ENCODE measurements at regions not wholly inside any gene's neighbourhood (a gene's known extent, or its start where the extent isn't known, plus 50 kb on each side); places are given as distances from the start of the nearest gene placed in this dataset.

DNA sequence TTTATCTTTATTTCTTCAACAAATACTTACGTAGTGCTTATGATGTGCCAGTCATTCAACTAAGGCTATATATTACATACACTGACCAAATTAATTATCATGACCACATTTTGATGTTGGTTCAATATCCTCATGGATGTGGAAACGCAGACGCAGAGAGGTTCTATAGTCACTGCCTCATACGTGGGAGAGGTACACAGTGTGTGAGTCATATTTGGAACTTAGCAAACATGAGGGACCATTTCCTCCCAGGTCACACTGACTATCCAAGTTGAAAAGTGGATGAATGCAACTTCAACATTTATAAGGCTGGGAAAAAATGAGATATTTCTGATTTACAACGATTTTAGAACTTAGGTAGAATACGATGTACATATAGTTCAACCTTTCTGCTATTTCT is 113.6 kb downstream of the PRLHR start:
- no peak overlapping the region for H3K4me3 ChIP-seq (ENCODE audit: low read length)
- no peaks in the 10 kb centered on the region for H3K9me3 ChIP-seq (ENCODE audit: low read length)
- H3K27ac ChIP-seq (ENCODE audit: low read length) = no peak overlapping the region
- no peaks in the 10 kb centered on the region for H3K79me2 ChIP-seq (ENCODE audit: low read length)
- intact Hi-C loops (cut with micrococcal nuclease) = no loop called here
- H3K27me3 ChIP-seq (ENCODE audit: low read length) = no peaks in the 10 kb centered on the region
- ATAC-seq (no peak), DNase-seq (peak; percentile 51)
- no peak overlapping the region for H3K4me2 ChIP-seq (ENCODE audit: low read length)
- no peaks in the 10 kb centered on the region for H3F3A ChIP-seq (ENCODE audit: low read length, unreplicated experiment)
- BruUV-seq (replicated peaks) = no TSS peak
- ChIA-PET CTCF (no interaction called here), POLR2A (ENCODE audit: unreplicated experiment) (no interaction called here)
- TF ChIP-seq, protein P1, sequence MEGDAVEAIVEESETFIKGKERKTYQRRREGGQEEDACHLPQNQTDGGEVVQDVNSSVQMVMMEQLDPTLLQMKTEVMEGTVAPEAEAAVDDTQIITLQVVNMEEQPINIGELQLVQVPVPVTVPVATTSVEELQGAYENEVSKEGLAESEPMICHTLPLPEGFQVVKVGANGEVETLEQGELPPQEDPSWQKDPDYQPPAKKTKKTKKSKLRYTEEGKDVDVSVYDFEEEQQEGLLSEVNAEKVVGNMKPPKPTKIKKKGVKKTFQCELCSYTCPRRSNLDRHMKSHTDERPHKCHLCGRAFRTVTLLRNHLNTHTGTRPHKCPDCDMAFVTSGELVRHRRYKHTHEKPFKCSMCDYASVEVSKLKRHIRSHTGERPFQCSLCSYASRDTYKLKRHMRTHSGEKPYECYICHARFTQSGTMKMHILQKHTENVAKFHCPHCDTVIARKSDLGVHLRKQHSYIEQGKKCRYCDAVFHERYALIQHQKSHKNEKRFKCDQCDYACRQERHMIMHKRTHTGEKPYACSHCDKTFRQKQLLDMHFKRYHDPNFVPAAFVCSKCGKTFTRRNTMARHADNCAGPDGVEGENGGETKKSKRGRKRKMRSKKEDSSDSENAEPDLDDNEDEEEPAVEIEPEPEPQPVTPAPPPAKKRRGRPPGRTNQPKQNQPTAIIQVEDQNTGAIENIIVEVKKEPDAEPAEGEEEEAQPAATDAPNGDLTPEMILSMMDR (conservative IDR thresholded peaks at IDR 0.05; ENCODE audit: low read depth, low read length) = no peak
- TF ChIP-seq EZH2 (IDR thresholded peaks at IDR 0.05; ENCODE audit: low read length, unreplicated experiment) = no peak
- no peak for TF ChIP-seq EZH2phosphoT487 (IDR thresholded peaks at IDR 0.05; ENCODE audit: borderline replicate concordance, low read length)
- H2AFZ ChIP-seq (ENCODE audit: low read length) = no peak overlapping the region
- no peaks in the 10 kb centered on the region for H3K36me3 ChIP-seq (ENCODE audit: low read depth, low read length)
- H4K20me1 ChIP-seq (ENCODE audit: low read length) = no peaks in the 10 kb centered on the region
- no peaks in the 10 kb centered on the region for H3K9me2 ChIP-seq (replicated peaks; ENCODE audit: low read length)
- H3K9ac ChIP-seq (ENCODE audit: low read length) = no peak overlapping the region
- H3K4me1 ChIP-seq (ENCODE audit: insufficient read depth, low read length) = no peaks in the 10 kb centered on the region

- CTCF ChIA-PET = no interaction called here
- TF ChIP-seq EZH2phosphoT487 (IDR thresholded peaks at IDR 0.05; ENCODE audit: borderline replicate concordance, low read length) = no peak
- TF ChIP-seq, protein P1 (conservative IDR thresholded peaks at IDR 0.05; ENCODE audit: low read depth, low read length) = no peak
- TF ChIP-seq EZH2 (IDR thresholded peaks at IDR 0.05; ENCODE audit: low read length, unreplicated experiment) = no peak
Measured at GRCh38 chr10:118475214-118475613, 120.2 kb downstream of the PRLHR start.

GRCh38 chr10:118474111-118474510 is 121.3 kb downstream of the PRLHR start:
- TF ChIP-seq, protein P1 (conservative IDR thresholded peaks at IDR 0.05; ENCODE audit: low read depth, low read length) = no peak
- no peak for TF ChIP-seq EZH2phosphoT487 (IDR thresholded peaks at IDR 0.05; ENCODE audit: borderline replicate concordance, low read length)
- TF ChIP-seq EZH2 (IDR thresholded peaks at IDR 0.05; ENCODE audit: low read length, unreplicated experiment) = no peak
- H4K20me1 ChIP-seq (ENCODE audit: low read length) = no peaks in the 10 kb centered on the region
- ATAC-seq (no peak), DNase-seq (no peak)
- no peaks in the 10 kb centered on the region for H3K79me2 ChIP-seq (ENCODE audit: low read length)
- no peaks in the 10 kb centered on the region for H3F3A ChIP-seq (ENCODE audit: low read length, unreplicated experiment)
- H3K36me3 ChIP-seq (ENCODE audit: low read depth, low read length) = no peaks in the 10 kb centered on the region
- H2AFZ ChIP-seq (ENCODE audit: low read length) = no peak overlapping the region
- no peak overlapping the region for H3K9ac ChIP-seq (ENCODE audit: low read length)
- no peaks in the 10 kb centered on the region for H3K4me1 ChIP-seq (ENCODE audit: insufficient read depth, low read length)
- ChIA-PET POLR2A (ENCODE audit: unreplicated experiment) (no interaction called here), CTCF (no interaction called here)
- peaks cover 45% of the 10 kb centered on the region for H3K27me3 ChIP-seq (ENCODE audit: low read length)
- H3K4me3 ChIP-seq (ENCODE audit: low read length) = no peak overlapping the region
- H3K9me3 ChIP-seq (ENCODE audit: low read length) = no peaks in the 10 kb centered on the region
- no peaks in the 10 kb centered on the region for H3K9me2 ChIP-seq (replicated peaks; ENCODE audit: low read length)
- no peak overlapping the region for H3K27ac ChIP-seq (ENCODE audit: low read length)
- intact Hi-C loops (cut with micrococcal nuclease) = no loop called here
- H3K4me2 ChIP-seq (ENCODE audit: low read length) = no peak overlapping the region
- no TSS peak for BruUV-seq (replicated peaks)

More at GRCh38 chr10:118475214-118475613, 120.2 kb downstream of the PRLHR start:
- no peak for ATAC-seq
- no peak overlapping the region for H3K9ac ChIP-seq (ENCODE audit: low read length)
- no peaks in the 10 kb centered on the region for H3K79me2 ChIP-seq (ENCODE audit: low read length)
- no peak overlapping the region for H3K4me3 ChIP-seq (ENCODE audit: low read length)
- no peaks in the 10 kb centered on the region for H3K9me2 ChIP-seq (replicated peaks; ENCODE audit: low read length)
- intact Hi-C loops (cut with micrococcal nuclease) = no loop called here
- H3K27ac ChIP-seq (ENCODE audit: low read length) = no peak overlapping the region
- H3K4me2 ChIP-seq (ENCODE audit: low read length) = no peak overlapping the region
- H3K4me1 ChIP-seq (ENCODE audit: insufficient read depth, low read length) = no peaks in the 10 kb centered on the region
- no TSS peak for BruUV-seq (replicated peaks)
- no peaks in the 10 kb centered on the region for H4K20me1 ChIP-seq (ENCODE audit: low read length)
- no peak overlapping the region for H2AFZ ChIP-seq (ENCODE audit: low read length)
- POLR2A ChIA-PET (ENCODE audit: unreplicated experiment) = no interaction called here
- no peak for DNase-seq
- no peaks in the 10 kb centered on the region for H3F3A ChIP-seq (ENCODE audit: low read length, unreplicated experiment)
- H3K9me3 ChIP-seq (ENCODE audit: low read length) = no peaks in the 10 kb centered on the region
- H3K27me3 ChIP-seq (ENCODE audit: low read length) = peaks cover 34% of the 10 kb centered on the region
- H3K36me3 ChIP-seq (ENCODE audit: low read depth, low read length) = no peaks in the 10 kb centered on the region

All from PC-3 (cell line).